ENCODE measurements at regions not wholly inside any gene's neighbourhood (a gene's known extent, or its start where the extent isn't known, plus 50 kb on each side); places are given as distances from the start of the nearest gene placed in this dataset.

DNA sequence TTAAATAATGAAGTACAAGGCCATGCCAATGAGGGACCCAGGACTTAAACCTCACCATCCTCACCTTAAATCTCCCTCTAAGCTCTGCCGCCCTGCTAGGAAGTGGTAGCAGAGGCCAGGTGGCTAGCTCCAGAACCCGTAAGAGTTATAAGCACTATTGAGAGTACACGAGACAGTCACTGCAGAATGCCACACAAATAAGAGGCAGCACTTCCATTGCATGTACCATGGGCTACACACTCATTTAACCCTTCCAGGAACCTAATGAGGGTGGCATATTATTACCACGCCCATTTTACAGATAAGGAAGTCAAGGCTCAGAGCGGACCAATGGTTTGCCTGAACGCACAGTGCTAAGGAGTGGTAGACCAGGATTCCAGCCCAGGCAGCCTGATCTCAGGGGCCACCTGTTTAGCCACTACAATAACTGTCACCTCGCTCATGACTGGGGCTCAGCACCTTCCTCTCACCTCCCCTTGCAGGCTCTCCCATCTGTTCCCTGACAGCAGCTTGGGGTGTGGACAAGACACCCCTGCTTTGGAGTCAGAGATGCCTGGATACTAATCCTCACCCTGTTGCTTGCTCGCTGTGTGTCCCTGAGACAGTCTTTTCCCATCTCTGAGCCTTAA, 54.8 kb upstream of the ID3 start:
- TF ChIP-seq CTCF (IDR thresholded peaks at IDR 0.05): no peak
- TF ChIP-seq POLR2A (IDR thresholded peaks at IDR 0.05): no peak
